ENCODE measurements at regions not wholly inside any gene's neighbourhood (a gene's known extent, or its start where the extent isn't known, plus 50 kb on each side); places are given as distances from the start of the nearest gene placed in this dataset.

- Histone ChIP-seq H3K9ac (ENCODE audit: low read length) (no peak overlapping the region), H3K4me3 (ENCODE audit: low read length) (no peak overlapping the region), H3K4me2 (ENCODE audit: low read length) (no peak overlapping the region), H3K27me3 (ENCODE audit: insufficient read depth, low read depth, low read length) (no peaks in the 10 kb centered on the region), H3K9me2 (ENCODE audit: insufficient read depth, low read length) (no peaks in the 10 kb centered on the region), H3K27ac (ENCODE audit: low read length) (no peak overlapping the region), H3K79me2 (replicated peaks; ENCODE audit: insufficient read depth, low read length) (no peaks in the 10 kb centered on the region), H4K20me1 (ENCODE audit: insufficient read depth) (no peaks in the 10 kb centered on the region), H3K9me3 (ENCODE audit: low read length) (no peaks in the 10 kb centered on the region), H3F3A (ENCODE audit: insufficient read depth, low read length, poor library complexity, severe bottlenecking) (no peaks in the 10 kb centered on the region), H2AFZ (ENCODE audit: low read depth, low read length) (no peak overlapping the region), H3K36me3 (ENCODE audit: insufficient read depth, low read length) (no peaks in the 10 kb centered on the region)
- TF ChIP-seq RAD21 (conservative IDR thresholded peaks at IDR 0.05): no peak
- no peak for TF ChIP-seq TAF1 (IDR thresholded peaks at IDR 0.05; ENCODE audit: low read depth)
- TF ChIP-seq SMC3 (conservative IDR thresholded peaks at IDR 0.05; ENCODE audit: poor library complexity): no peak
Observed at GRCh38 chr11:127866109-127866508, 721.2 kb downstream of the ETS1 start.

DNA sequence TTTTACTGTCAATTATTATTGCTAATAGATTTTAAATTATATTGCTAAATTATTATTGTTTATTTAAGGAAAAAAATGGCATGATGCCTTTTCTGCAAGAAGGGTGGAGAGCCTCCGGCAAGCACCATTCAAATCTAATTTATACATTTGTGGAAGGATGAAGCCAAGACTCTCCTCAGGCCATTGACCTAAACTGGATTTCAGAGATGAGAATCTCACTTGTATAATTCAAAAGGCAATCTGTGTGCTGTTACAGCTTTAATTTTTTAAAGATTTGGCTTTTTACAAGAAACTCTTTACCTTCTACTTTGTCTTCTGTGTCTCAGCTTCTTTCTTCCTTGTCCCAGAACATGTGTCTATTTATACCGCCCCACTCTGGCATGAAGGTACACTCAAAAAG, 722.5 kb downstream of the ETS1 start:
- H3K9me3 ChIP-seq (ENCODE audit: low read length): no peaks in the 10 kb centered on the region
- no peaks in the 10 kb centered on the region for H3K79me2 ChIP-seq (replicated peaks; ENCODE audit: insufficient read depth, low read length)
- no peak overlapping the region for H3K4me2 ChIP-seq (ENCODE audit: low read length)
- no peak overlapping the region for H3K27ac ChIP-seq (ENCODE audit: low read length)
- H4K20me1 ChIP-seq (ENCODE audit: insufficient read depth): no peaks in the 10 kb centered on the region
- no peak overlapping the region for H3K4me3 ChIP-seq (ENCODE audit: low read length)
- no peaks in the 10 kb centered on the region for H3K36me3 ChIP-seq (ENCODE audit: insufficient read depth, low read length)
- H3F3A ChIP-seq (ENCODE audit: insufficient read depth, low read length, poor library complexity, severe bottlenecking): no peaks in the 10 kb centered on the region
- no peak overlapping the region for H3K9ac ChIP-seq (ENCODE audit: low read length)
- H3K9me2 ChIP-seq (ENCODE audit: insufficient read depth, low read length): no peaks in the 10 kb centered on the region
- TF ChIP-seq EZH2 (IDR thresholded peaks at IDR 0.05; ENCODE audit: borderline replicate concordance, insufficient read depth, low read length, poor library complexity, severe bottlenecking) (no peak), REST (IDR thresholded peaks at IDR 0.05; ENCODE audit: borderline replicate concordance) (no peak)
- TF ChIP-seq, protein P1, sequence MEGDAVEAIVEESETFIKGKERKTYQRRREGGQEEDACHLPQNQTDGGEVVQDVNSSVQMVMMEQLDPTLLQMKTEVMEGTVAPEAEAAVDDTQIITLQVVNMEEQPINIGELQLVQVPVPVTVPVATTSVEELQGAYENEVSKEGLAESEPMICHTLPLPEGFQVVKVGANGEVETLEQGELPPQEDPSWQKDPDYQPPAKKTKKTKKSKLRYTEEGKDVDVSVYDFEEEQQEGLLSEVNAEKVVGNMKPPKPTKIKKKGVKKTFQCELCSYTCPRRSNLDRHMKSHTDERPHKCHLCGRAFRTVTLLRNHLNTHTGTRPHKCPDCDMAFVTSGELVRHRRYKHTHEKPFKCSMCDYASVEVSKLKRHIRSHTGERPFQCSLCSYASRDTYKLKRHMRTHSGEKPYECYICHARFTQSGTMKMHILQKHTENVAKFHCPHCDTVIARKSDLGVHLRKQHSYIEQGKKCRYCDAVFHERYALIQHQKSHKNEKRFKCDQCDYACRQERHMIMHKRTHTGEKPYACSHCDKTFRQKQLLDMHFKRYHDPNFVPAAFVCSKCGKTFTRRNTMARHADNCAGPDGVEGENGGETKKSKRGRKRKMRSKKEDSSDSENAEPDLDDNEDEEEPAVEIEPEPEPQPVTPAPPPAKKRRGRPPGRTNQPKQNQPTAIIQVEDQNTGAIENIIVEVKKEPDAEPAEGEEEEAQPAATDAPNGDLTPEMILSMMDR (IDR thresholded peaks at IDR 0.05; ENCODE audit: poor library complexity, severe bottlenecking): no peak
- no peak overlapping the region for H2AFZ ChIP-seq (ENCODE audit: low read depth, low read length)
- H3K27me3 ChIP-seq (ENCODE audit: insufficient read depth, low read depth, low read length): no peaks in the 10 kb centered on the region

DNA sequence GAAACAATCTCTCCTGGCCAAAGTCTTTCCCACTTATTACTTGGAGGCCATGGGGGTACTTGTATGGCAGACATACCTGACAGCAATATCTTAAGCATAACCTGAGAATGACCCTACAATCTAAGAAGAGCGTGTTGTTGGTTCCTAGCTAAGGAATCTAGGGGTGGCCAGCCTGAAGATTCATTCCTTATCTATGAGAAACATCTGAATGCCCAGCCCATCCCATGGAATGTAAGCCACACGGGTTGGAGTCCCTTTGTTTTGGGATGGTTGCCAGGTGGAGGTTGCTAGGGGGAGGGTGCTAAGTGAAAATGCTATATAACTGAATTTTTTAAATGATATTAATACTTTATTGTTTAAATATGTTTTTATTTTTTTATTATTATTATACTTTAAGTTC, 725.0 kb downstream of the ETS1 start:
- no peak overlapping the region for H3K9ac ChIP-seq (ENCODE audit: low read length)
- H3K9me2 ChIP-seq (ENCODE audit: insufficient read depth, low read length): no peaks in the 10 kb centered on the region
- H3F3A ChIP-seq (ENCODE audit: insufficient read depth, low read length, poor library complexity, severe bottlenecking): no peaks in the 10 kb centered on the region

More for the DNA sequence above, 725.0 kb downstream of the ETS1 start:
- no peak overlapping the region for H3K4me3 ChIP-seq (ENCODE audit: low read length)
- H3K27me3 ChIP-seq (ENCODE audit: insufficient read depth, low read depth, low read length): no peaks in the 10 kb centered on the region
- no peaks in the 10 kb centered on the region for H3K36me3 ChIP-seq (ENCODE audit: insufficient read depth, low read length)
- no peaks in the 10 kb centered on the region for H3K9me3 ChIP-seq (ENCODE audit: low read length)
- H3K4me2 ChIP-seq (ENCODE audit: low read length): no peak overlapping the region
- TF ChIP-seq POLR2AphosphoS5 (IDR thresholded peaks at IDR 0.05) (no peak), MXI1 (conservative IDR thresholded peaks at IDR 0.05; ENCODE audit: poor library complexity, severe bottlenecking) (no peak), REST (IDR thresholded peaks at IDR 0.05; ENCODE audit: borderline replicate concordance) (no peak), EP300 (conservative IDR thresholded peaks at IDR 0.05; ENCODE audit: poor library complexity, severe bottlenecking) (no peak), TAF1 (IDR thresholded peaks at IDR 0.05; ENCODE audit: low read depth) (no peak), RAD21 (conservative IDR thresholded peaks at IDR 0.05) (no peak), EZH2 (IDR thresholded peaks at IDR 0.05; ENCODE audit: borderline replicate concordance, insufficient read depth, low read length, poor library complexity, severe bottlenecking) (no peak), SMC3 (conservative IDR thresholded peaks at IDR 0.05; ENCODE audit: poor library complexity) (no peak)
- TF ChIP-seq, protein P1 (IDR thresholded peaks at IDR 0.05; ENCODE audit: poor library complexity, severe bottlenecking): no peak
- H4K20me1 ChIP-seq (ENCODE audit: insufficient read depth): no peaks in the 10 kb centered on the region
- no peak overlapping the region for H2AFZ ChIP-seq (ENCODE audit: low read depth, low read length)
- H3K27ac ChIP-seq (ENCODE audit: low read length): no peak overlapping the region
- H3K79me2 ChIP-seq (replicated peaks; ENCODE audit: insufficient read depth, low read length): no peaks in the 10 kb centered on the region
